ENCODE measurements at regions not wholly inside any gene's neighbourhood (a gene's known extent, or its start where the extent isn't known, plus 50 kb on each side); places are given as distances from the start of the nearest gene placed in this dataset.

GRCh38 chr2:211068108-211068780 is 511.8 kb downstream of the CPS1 start:
- DNase-seq: no peak

- DNase-seq: no peak
Observed at GRCh38 chr2:211070547-211070946, 514.1 kb downstream of the CPS1 start.

- DNase-seq: no peak
Observed at GRCh38 chr2:211077216-211077767, 520.9 kb downstream of the CPS1 start.

- no peak for DNase-seq
Observed at GRCh38 chr2:211084352-211084751, 528.0 kb downstream of the CPS1 start.

GRCh38 chr2:211085056-211085680 is 528.8 kb downstream of the CPS1 start:
- DNase-seq: no peak

- no peak for DNase-seq
Observed at GRCh38 chr2:211086049-211086448, 529.6 kb downstream of the CPS1 start.

GRCh38 chr2:211089127-211089526 is 532.7 kb downstream of the CPS1 start:
- DNase-seq: no peak

- no peak for DNase-seq
Observed at GRCh38 chr2:211093743-211094303, 537.4 kb downstream of the CPS1 start.

GRCh38 chr2:211103989-211104388 is 547.6 kb downstream of the CPS1 start:
- no peak for DNase-seq

- DNase-seq: no peak
Observed at GRCh38 chr2:211113334-211114175, 557.2 kb downstream of the CPS1 start.

- DNase-seq: no peak
Observed at GRCh38 chr2:211114826-211115455, 558.5 kb downstream of the CPS1 start.

- DNase-seq: no peak
Observed at GRCh38 chr2:211117026-211117425, 560.6 kb downstream of the CPS1 start.

GRCh38 chr2:211126256-211126655 is 569.9 kb downstream of the CPS1 start:
- DNase-seq: no peak

- no peak for DNase-seq
Observed at GRCh38 chr2:211127501-211127900, 571.1 kb downstream of the CPS1 start.

- DNase-seq: no peak
Observed at GRCh38 chr2:211128287-211128686, 571.9 kb downstream of the CPS1 start.

GRCh38 chr2:211129798-211130197 is 573.4 kb downstream of the CPS1 start:
- DNase-seq: no peak

GRCh38 chr2:211132046-211132445 is 575.6 kb downstream of the CPS1 start:
- DNase-seq: no peak

GRCh38 chr2:211132573-211132972 is 576.2 kb downstream of the CPS1 start:
- DNase-seq: no peak

GRCh38 chr2:211133766-211134165 is 577.4 kb downstream of the CPS1 start:
- no peak for DNase-seq

- DNase-seq: no peak
Observed at GRCh38 chr2:211138551-211138950, 582.2 kb downstream of the CPS1 start.

GRCh38 chr2:211141646-211142045 is 585.2 kb downstream of the CPS1 start:
- no peak for DNase-seq

GRCh38 chr2:211144078-211144477 is 587.7 kb downstream of the CPS1 start:
- DNase-seq: no peak

Measured in activated naive CD4-positive, alpha-beta T cell (primary cell).